Middle frontal gyrus (tissue), 1 donor: ENCODE measurements at regions not wholly inside any gene's neighbourhood (a gene's known extent, or its start where the extent isn't known, plus 50 kb on each side); places are given as distances from the start of the nearest gene placed in this dataset.
A peak's percentile ranks its signal among the peaks of the same experiment; 100 is the strongest.
"Not testable (repeated sequence)": the region's sequence is repeated elsewhere in the genome, so short reads cannot be mapped to it uniquely, and the experiment has no call there.

Source experiments
- DNase-seq: peaks from one replicate; pipeline ENCODE4 v3.0.0-alpha.2; 2015; ENCODE audit warnings: low spot score; ENCODE audit errors: extremely low spot score

DNA sequence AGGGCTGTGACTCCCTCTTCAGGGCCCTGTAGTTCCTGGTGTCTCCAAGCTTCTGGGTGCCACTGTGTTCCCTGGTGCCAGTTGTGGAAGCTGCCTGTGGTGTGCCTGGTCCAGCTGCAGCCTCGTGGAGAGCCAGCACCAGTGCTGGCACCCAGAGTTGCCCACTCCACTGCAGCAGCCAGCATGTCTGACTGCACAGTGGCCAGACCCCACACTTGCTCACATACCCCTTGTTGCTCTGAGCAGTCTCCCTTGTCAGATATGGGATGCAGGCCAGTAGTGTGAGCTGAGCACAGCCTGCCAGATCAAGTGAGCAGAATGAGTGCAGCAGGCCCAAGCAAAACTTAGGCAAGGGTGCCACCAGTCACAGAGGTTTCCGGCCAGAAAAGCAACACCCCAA lies 108.6 kb downstream of the ZMAT1 start:
- no peak for DNase-seq

DNA sequence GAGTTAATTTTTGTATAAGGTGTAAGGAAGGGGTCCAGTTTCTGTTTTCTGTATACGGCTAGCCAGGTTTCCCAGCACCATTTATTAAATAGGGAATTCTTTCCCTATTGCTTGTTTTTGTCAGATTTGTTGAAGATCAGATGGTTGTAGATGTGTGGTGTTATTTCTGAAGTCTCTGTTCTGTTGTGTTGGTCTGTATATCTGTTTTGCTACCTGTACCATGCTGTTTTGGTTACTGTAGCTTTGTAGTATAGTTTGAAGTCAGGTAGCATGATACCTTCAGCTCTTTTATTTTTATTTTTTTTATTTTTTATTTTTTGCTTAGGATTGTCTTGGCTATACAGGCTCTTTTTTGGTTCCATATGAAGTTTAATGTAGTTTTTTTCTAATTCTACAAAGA lies 114.1 kb downstream of the ZMAT1 start:
- DNase-seq: not testable (repeated sequence)

DNA sequence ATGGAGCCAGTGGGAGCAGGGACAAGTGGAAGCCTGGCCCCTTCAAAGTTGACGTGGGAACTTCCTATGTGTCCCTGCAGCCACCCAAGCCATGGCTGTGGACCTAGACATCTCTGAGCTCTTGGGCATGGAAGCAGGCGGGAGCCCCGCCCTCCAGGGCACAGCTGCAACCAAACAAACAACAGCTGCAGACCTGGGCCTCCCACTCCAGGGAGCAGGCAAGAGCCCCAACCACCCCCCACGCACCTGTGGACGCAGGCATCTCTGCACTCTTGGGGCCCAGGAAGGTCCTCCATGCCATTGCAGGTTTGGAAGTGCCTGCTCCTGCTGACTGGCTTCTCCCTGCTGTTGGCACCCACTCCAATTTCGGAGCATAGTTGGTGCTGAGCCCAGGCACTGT lies 118.6 kb downstream of the ZMAT1 start:
- no peak for DNase-seq

DNA sequence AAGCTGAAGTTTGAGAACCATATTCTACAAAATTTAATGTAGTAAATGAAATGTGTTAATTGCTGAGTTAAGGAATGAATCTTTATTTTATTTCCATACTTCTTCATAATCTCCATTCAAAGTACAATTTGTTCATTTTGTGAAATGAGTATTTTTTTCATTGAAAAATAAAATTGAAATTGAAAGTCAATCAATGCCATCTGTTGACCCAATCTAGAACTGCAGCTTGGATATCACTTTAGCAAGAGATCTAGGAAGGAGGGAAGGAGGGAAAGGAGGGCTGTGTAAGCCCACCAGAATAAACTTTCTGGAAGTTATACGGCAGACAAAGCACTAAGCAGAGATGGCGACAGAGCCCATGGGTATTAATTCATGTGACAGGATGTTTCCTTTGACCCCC lies 128.4 kb downstream of the ZMAT1 start:
- DNase-seq: no peak

DNA sequence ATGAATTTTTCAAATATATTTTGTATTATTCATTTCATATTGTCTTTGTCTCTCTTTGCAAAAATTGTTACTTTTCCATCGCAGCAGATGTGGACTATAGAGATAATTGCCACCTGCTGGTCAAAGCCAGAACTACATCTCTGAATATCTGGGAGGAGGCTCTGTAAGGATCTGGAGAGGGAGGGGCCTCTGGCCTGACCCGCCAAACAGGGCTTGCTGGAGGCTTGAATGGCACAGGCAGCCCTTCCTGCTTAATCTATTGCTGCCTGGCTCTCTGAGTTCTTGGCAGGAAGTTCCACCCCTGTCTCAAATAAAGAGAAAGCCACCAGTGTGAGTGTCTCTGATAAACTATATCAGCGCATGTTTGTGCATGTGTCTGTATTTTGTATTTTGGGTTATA lies 132.4 kb downstream of the ZMAT1 start:
- peak; percentile 79 for DNase-seq

DNA sequence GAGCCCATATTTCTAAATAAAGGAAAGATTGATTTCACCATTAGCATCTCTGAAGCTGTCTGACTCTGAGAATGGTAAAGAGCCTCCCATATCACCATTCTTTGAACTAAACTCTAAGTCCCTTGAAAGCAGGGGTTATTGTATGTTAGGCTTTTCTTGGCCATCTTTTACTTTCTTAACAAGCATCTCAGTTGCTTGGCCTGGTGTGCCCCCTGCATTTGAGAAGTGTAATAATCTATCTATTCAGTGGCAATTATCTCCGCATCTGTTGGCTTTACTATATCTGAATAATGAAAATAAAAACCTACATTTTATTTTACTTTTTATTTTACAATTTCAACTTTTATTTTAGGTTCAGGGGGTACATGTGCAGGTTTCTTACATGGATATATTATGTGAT lies 128.3 kb upstream of the ARMCX2 start:
- DNase-seq: no peak

DNA sequence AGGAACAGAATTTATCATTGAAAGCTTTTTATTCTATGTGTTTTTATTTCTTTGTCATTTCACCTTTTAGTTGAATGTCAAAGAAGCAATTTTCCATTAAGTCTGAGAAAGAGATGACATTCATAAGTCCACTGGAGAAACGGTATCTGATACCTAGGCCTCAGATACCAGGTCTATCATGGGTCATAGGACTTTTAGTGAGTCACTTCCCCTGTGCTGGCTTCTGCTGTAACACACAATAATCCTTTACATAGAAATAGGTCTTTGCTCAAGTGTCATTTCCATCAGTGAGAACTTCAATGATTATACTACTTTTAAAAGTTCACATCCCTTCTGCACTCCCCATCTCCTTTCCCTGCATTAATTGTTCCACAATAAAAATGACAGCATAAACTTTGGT lies 125.5 kb upstream of the ARMCX2 start:
- no peak for DNase-seq

DNA sequence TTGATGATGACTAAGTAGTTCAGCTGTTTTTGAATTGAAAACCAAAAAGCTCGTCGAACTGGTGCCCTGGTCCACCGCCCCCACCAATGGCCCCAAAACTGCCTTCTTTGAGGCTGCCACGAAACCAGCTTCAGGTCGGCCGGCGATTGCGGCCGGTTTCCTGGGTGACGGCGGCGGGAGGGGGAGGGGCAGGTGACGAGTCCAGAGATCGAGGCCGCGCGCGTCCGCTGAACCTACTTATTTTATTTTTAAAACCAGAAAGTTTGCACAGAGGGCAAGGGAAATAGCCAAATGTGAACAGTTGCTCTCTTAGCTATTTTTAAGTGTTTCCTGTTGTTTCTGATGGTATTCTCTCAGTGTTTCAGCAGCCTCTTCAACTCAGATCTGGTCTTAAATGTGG lies 120.8 kb upstream of the ARMCX2 start:
- DNase-seq: not testable (repeated sequence)

DNA sequence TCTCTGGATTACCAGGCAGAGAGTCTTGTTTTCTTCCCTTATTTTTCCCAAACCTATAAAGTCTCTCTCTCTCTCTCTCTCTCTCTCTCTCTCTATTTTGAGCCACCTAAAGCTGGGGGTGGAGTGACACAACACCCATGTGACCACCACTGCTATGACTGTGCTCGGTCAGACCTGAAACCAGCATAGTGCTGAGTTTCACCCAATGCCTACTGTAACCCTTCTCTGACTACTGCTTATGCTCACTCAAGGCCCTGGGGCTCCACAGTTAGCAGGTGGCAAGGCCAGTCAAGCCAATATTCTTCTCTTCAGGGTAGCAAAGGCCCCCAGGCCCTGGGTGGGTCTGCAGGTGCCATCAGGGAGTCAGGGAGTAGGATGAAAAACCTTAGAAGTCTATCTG lies 114.7 kb upstream of the ARMCX2 start:
- DNase-seq: no peak

DNA sequence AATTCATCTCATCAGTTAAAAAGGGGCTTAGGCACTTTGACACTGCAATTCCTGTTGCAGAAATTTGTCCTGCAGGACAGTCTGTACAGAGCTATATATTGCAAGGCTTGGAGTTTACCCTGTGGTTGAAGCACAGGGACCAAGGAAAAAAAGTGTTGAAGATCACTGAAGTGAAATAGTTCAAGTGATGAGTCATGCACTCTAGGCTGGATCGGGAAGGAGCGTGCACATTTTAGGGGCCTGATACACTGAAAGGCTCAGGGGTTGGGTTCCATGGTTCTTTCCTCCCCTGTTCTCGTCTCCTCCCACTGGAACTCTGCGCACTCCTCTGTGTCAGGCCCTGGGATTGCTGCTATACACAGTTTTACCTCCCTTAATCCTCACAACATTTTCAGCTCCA lies 104.9 kb upstream of the ARMCX2 start:
- DNase-seq: no peak

DNA sequence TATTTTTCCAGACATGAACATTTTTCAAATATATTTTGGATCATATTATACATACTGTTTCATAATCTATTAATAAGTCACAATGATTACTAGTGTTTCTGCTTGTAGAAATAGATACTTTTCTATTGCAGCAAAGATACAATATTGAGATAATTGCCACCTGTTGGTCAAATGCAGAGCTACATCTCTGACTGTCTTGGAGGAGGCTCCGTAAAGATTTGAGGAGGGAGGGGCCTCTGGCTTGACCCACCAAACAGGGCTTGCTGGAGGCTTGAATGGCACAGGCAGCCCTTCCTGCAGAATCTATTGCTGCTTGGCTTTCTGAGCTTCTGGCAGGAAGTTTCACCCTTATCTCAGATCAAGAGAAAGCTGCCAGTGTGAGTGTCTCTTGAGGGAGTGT lies 99.3 kb upstream of the ARMCX2 start:
- peak; percentile 5 for DNase-seq

DNA sequence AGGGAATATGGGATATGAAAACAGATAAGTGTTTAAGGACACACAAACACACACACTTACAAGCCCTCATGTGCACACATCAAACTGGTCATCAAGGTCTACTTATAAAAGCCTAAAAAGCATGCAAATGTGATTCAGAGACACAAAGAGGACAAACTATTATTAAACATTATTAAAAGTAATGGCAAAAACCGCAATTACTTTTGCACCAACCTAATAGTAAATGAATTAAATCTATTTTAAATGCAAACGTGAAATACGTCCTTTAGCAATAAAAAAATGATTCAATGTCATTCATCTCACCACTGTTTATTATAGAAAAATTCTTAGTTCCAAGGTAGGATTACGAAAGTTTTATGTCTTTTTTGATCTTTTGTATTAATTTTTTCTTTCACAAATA lies 91.1 kb upstream of the ARMCX2 start:
- DNase-seq: no peak

DNA sequence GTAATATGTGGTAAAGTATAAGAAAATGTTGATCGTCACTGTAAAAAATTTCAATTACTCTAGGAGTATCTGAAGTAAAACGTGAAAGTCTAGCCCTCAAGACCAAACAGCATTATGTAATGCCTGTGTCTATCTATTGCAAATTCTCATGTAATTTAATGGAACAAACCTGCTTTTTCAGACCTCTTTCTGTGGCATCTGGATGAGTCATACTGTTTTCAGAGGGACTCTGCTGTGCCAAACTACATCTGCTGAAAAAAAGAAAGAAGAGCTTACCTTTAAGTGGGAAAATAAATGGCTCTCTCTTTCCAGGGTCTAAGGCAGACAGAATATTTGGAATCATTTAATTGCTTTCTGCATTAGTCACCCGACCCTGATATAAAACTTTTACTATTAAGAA lies 89.8 kb upstream of the ARMCX2 start:
- DNase-seq: no peak

DNA sequence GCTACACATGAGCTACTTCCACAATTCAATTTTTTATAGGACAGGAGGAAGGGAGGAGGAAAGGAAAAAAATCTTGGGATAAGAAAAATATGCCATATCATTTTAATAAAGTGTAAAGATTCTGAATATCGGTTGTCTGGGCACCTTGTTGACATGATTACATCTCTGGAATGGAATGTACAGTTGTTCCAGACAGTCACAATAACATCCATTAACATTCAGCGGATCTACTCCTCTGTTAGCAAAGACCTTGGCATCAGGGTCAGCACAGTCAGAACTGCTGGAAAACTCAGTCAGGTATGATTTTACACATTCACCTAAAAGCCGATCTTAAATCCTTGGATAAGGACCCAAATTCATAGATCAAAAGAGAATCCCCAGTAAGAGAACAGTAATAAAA lies 85.4 kb upstream of the ARMCX2 start:
- DNase-seq: no peak

DNA sequence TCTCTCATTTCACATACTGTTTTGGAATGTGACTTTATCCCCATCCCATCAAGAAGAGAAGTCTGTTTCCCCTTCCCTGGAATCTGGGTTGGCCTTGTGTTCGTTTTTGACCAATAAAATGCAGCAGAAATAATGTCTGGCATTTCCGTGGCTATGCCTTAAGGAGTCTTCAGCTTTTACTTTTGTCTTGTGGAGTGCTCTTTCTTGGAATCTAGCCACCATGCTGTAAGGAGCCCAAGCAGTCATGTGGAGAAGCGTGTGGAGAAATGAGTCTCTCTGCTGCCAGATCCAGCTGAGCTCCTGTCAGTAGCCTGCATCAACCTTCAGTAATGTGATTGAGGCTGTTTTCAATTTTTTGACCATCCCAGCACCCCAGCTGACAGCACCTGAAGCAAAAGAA lies 84.4 kb upstream of the ARMCX2 start:
- no peak for DNase-seq

DNA sequence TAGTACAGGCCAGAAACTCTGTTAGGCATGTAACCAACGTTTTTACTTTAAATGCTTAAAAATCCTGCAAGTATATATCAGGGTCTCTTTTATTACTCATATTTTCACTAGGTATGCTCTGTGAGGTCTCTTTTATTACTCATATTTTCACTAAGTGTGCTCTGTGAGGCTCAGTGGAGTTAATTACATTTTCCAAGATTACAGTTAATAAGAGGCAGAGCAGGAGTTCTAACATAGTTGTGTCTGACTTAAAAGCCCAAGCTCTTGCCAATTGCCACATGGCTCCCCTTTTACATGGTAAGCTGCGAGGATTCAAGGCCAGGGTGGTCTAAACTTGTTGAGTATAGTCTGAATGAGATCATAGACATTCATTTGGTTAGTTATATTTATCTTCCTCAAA lies 81.0 kb upstream of the ARMCX2 start:
- no peak for DNase-seq

DNA sequence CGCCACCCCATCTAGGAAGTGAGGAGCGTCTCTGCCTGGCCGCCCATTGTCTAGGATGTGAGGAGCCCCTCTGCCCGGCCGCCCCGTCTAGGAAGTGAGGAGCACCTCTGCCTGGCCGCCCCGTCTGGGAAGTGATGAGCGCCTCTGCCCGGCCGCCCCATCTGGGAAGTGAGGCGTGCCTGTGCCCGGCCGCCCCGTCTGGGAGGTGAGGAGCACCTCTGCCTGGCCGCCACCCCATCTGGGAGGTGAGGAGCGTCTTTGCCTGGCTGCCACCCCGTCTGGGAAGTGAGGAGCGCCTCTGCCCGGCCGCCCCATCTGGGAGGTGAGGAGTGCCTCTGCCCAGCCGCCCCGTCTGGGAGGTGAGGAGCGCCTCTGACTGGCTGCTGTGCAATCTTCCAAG lies 79.2 kb upstream of the ARMCX2 start:
- not testable (repeated sequence) for DNase-seq

DNA sequence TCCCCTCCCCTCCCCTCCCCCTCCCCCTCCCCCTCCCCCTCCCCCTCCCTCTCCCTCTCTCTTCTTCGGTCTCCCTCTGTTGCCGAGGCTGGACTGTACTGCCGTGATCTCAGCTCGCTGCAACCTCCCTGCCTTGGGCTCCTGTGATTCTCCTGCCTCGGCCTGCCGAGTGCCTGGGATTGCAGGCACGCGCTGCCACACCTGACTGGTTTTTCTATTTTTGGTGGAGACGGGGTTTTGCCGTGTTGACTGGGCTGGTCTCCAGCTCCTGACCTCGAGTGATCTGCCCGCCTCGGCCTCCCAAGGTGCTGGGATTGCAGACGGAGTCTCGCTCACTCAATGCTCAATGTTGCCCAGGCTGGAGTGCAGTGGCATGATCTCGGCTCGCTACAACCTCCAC lies 78.8 kb upstream of the ARMCX2 start:
- DNase-seq: not testable (repeated sequence)

DNA sequence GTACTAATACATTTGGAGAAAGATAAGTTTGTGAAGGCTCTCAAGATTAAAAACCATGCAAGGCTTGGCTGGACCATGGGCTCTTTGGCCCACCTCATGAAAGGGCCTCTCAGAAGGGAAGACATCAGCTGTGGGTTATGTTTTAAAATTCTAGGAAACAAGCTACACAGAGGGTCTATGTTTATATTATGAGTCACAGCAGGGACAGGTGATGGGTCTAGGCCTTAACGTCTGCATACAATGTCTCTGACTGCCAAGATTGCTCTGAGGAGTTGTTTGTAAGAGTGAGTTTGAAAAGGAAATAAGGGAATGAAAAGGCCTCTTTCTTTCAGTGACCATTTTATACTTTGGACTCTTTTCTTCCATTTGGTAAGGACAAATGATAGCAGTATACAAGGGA lies 77.0 kb upstream of the ARMCX2 start:
- no peak for DNase-seq

DNA sequence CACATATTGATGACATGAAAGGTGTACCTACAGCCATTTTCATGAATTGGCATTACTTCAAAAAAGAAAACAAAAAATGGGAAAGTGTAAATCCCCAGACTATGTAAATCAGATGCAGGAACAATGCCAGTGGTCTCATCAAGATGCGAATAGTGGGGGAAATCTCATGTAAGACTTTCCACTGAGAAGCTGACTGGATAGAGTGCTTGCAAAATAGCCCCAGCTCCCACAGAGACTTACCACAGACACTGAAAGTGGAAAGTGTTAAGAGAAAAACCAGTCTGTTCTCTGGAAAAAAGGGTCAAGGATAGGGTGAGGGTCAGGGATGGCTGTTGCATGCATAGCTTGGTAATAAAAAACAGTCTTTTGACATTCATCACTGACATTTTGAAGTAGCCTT lies 73.2 kb upstream of the ARMCX2 start:
- DNase-seq: no peak

DNA sequence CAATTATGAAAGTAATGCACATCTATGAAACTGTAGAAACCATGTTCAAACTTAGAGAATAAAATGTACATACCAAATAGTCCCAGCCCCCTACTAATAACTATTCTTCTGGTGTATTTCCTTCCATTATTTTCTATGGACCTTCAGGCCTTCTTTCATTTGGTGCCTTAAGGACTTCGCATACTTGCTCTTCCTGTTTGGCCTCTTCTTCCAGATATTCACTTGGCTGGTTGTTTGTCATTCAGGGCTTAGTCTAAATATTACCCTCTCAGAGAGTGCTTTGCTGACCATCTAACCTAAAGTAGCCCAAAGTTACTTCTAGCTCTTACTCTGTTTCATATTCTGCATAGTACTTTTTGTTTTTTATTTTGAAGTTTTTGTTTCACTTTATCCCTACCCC lies 70.3 kb upstream of the ARMCX2 start:
- DNase-seq: no peak
